Aorta (tissue), 5 donors: ENCODE measurements at regions not wholly inside any gene's neighbourhood (a gene's known extent, or its start where the extent isn't known, plus 50 kb on each side); places are given as distances from the start of the nearest gene placed in this dataset.

Experiments used
- ATAC-seq: fragments of 200-7000 bp; cut with Tn5 transposase; one replicate; pipeline ENCODE4 v1.9.1; 2022; ENCODE audit warnings: moderate library complexity; ENCODE audit not compliant: low FRiP score
- DNase-seq, 2 donors: peaks; one replicate each; pipeline ENCODE4 v3.0.0-alpha.2; 2020
- H3K27ac ChIP-seq, 2 donors: one replicate each; pipeline ENCODE4 v1.5.1; 2013; ENCODE audit warnings: low read length in 2 of 2, mild to moderate bottlenecking in 2 of 2, moderate library complexity in 2 of 2, control low read depth in 1 of 2, inconsistent platforms in 1 of 2, low read depth in 1 of 2
- H3K27me3 ChIP-seq, 2 donors: one replicate each; pipeline ENCODE4 v1.6.1; 2013; ENCODE audit warnings: control low read depth in 1 of 2, low read length in 1 of 2, mild to moderate bottlenecking in 1 of 2, moderate library complexity in 1 of 2; ENCODE audit not compliant: insufficient read depth in 2 of 2, control insufficient read depth in 1 of 2
- H3K36me3 ChIP-seq, 2 donors: one replicate each; pipeline ENCODE4 v1.6.1; 2013; ENCODE audit warnings: control low read depth in 1 of 2, low read length in 1 of 2, mild to moderate bottlenecking in 1 of 2; ENCODE audit not compliant: insufficient read depth in 2 of 2, control insufficient read depth in 1 of 2
- H3K4me1 ChIP-seq, 2 donors: one replicate each; pipeline ENCODE4 v1.6.1; 2013; ENCODE audit warnings: low read length in 2 of 2, control low read depth in 1 of 2, mild to moderate bottlenecking in 1 of 2, moderate library complexity in 1 of 2; ENCODE audit not compliant: insufficient read depth in 2 of 2, control insufficient read depth in 1 of 2
- H3K4me3 ChIP-seq, 2 donors: one replicate each; pipeline ENCODE4 v1.5.1; 2013; ENCODE audit warnings: low read length in 2 of 2, control low read depth in 1 of 2, mild to moderate bottlenecking in 1 of 2
- H3K9me3 ChIP-seq: one replicate; pipeline ENCODE4 v1.6.1; 2013; ENCODE audit warnings: mild to moderate bottlenecking, low read length; ENCODE audit not compliant: control insufficient read depth
- WGBS, 2 donors: extraction: QIAGEN DNeasy Blood & Tissue Kit; methylation state at CpG; one replicate each; pipeline ENCODE4 v1.1.7; 2013; 5-methylcytosine and 5-hydroxymethylcytosine counted together
- intact Hi-C, 2 donors: fragments of 100-400 bp; cut with DNase I; formaldehyde crosslinking; loops; one replicate each; pipeline versions ENCODE4 v1.14.2 to v1.15.0; 2022
- donor health status: healthy with polysubstance abuse.
- donor health status: Bipolar disorder and iron deficiency.
- donor health status: DM: no; HTN: no; CAD: no.
- donor health status: DM: no; HTN: no; CAD: no.
- donor health status: DM: yes; HTN: yes; CAD: no.

- no peak for DNase-seq
- Histone ChIP-seq H3K9me3 (no peaks in the 10 kb centered on the region), H3K4me3 (no peak overlapping the region), H3K36me3 (no peaks in the 10 kb centered on the region), H3K27ac (no peak overlapping the region), H3K27me3 (no peaks in the 10 kb centered on the region), H3K4me1 (no peaks in the 10 kb centered on the region)
- intact Hi-C loops, result no loop called here
- no peak for ATAC-seq
- WGBS, 2 donors, result 81 to 82% methylated on average over 2 of the region's 2 CpGs
Measured at GRCh38 chr2:2491964-2492363, 160.9 kb upstream of the MYT1L start.

GRCh38 chr2:2484301-2484700, 153.2 kb upstream of the MYT1L start:
- Histone ChIP-seq H3K9me3 (no peaks in the 10 kb centered on the region), H3K36me3 (no peaks in the 10 kb centered on the region), H3K4me3 (no peak overlapping the region), H3K4me1 (no peaks in the 10 kb centered on the region), H3K27me3 (no peaks in the 10 kb centered on the region), H3K27ac (no peak overlapping the region)
- intact Hi-C loops, result no loop called here
- WGBS, 2 donors, result 87 to 88% methylated on average over 8 of the region's 8 CpGs
- ATAC-seq, result no peak
- no peak for DNase-seq

GRCh38 chr2:2482851-2483250, 151.8 kb upstream of the MYT1L start:
- H3K4me1 ChIP-seq, result no peaks in the 10 kb centered on the region
- H3K9me3 ChIP-seq, result no peaks in the 10 kb centered on the region
- WGBS, 2 donors, result 41 to 42% methylated on average over 4 of the region's 4 CpGs
- no peaks in the 10 kb centered on the region for H3K27me3 ChIP-seq
- intact Hi-C loops, result no loop called here
- H3K4me3 ChIP-seq, result no peak overlapping the region
- ATAC-seq (no peak), DNase-seq (no peak)
- no peaks in the 10 kb centered on the region for H3K36me3 ChIP-seq
- H3K27ac ChIP-seq, result no peak overlapping the region

- WGBS, 2 donors, result 82 to 87% methylated on average over 12 of the region's 12 CpGs
- ATAC-seq, result no peak
- no peaks in the 10 kb centered on the region for H3K9me3 ChIP-seq
Measured at GRCh38 chr2:2472881-2473280, 141.8 kb upstream of the MYT1L start.

GRCh38 chr2:2472044-2472443, 141.0 kb upstream of the MYT1L start:
- ATAC-seq, result no peak
- H3K36me3 ChIP-seq, result no peaks in the 10 kb centered on the region
- intact Hi-C loops, result no loop called here
- DNase-seq, result no peak
- 82 to 83% methylated on average over 11 of the region's 11 CpGs for WGBS, 2 donors
- H3K27me3 ChIP-seq, result no peaks in the 10 kb centered on the region
- H3K4me3 ChIP-seq, result no peak overlapping the region
- H3K27ac ChIP-seq, result no peak overlapping the region
- no peaks in the 10 kb centered on the region for H3K9me3 ChIP-seq
- H3K4me1 ChIP-seq, result no peaks in the 10 kb centered on the region

More at GRCh38 chr2:2472881-2473280, 141.8 kb upstream of the MYT1L start:
- Histone ChIP-seq H3K4me3 (no peak overlapping the region), H3K27ac (no peak overlapping the region), H3K4me1 (no peaks in the 10 kb centered on the region), H3K27me3 (no peaks in the 10 kb centered on the region), H3K36me3 (no peaks in the 10 kb centered on the region)
- DNase-seq, result no peak
- intact Hi-C loops, result no loop called here

- no peak for DNase-seq
- no peaks in the 10 kb centered on the region for H3K9me3 ChIP-seq
- no peak overlapping the region for H3K27ac ChIP-seq
- no peaks in the 10 kb centered on the region for H3K36me3 ChIP-seq
- H3K4me3 ChIP-seq, result no peak overlapping the region
- ATAC-seq, result no peak
- H3K27me3 ChIP-seq, result no peaks in the 10 kb centered on the region
- no peaks in the 10 kb centered on the region for H3K4me1 ChIP-seq
- WGBS, 2 donors, result 75 to 86% methylated on average over 9 of the region's 9 CpGs
- intact Hi-C loops, result no loop called here
Measured at GRCh38 chr2:2466534-2466933, 135.5 kb upstream of the MYT1L start.

GRCh38 chr2:2464643-2465042, 133.6 kb upstream of the MYT1L start:
- Histone ChIP-seq H3K27ac (no peak overlapping the region), H3K36me3 (no peaks in the 10 kb centered on the region), H3K27me3 (no peaks in the 10 kb centered on the region), H3K4me1 (no peaks in the 10 kb centered on the region), H3K4me3 (no peak overlapping the region), H3K9me3 (no peaks in the 10 kb centered on the region)
- ATAC-seq, result no peak
- intact Hi-C loops, result no loop called here
- DNase-seq, result no peak
- 74 to 75% methylated on average over 6 of the region's 6 CpGs for WGBS, 2 donors

GRCh38 chr2:2464094-2464493, 133.0 kb upstream of the MYT1L start:
- WGBS, 2 donors, result 45 to 48% methylated on average over 12 of the region's 12 CpGs
- no peaks in the 10 kb centered on the region for H3K4me1 ChIP-seq
- intact Hi-C loops, result no loop called here
- no peaks in the 10 kb centered on the region for H3K36me3 ChIP-seq
- no peak overlapping the region for H3K27ac ChIP-seq
- ATAC-seq (peak; percentile 11), DNase-seq (no peak)
- H3K4me3 ChIP-seq, result no peak overlapping the region
- no peaks in the 10 kb centered on the region for H3K27me3 ChIP-seq
- no peaks in the 10 kb centered on the region for H3K9me3 ChIP-seq

GRCh38 chr2:2456721-2457120, 125.6 kb upstream of the MYT1L start:
- no peak for DNase-seq
- Histone ChIP-seq H3K9me3 (no peaks in the 10 kb centered on the region), H3K4me3 (no peak overlapping the region), H3K27me3 (no peaks in the 10 kb centered on the region), H3K36me3 (no peaks in the 10 kb centered on the region), H3K27ac (no peak overlapping the region), H3K4me1 (no peaks in the 10 kb centered on the region)
- WGBS, 2 donors, result 42 to 46% methylated on average over 7 of the region's 7 CpGs
- no peak for ATAC-seq
- intact Hi-C loops, result no loop called here
